Activated T-cell treated with anti-CD3 and anti-CD28 coated beads for 48 hours (primary cell): ENCODE measurements at regions not wholly inside any gene's neighbourhood (a gene's known extent, or its start where the extent isn't known, plus 50 kb on each side); places are given as distances from the start of the nearest gene placed in this dataset.

Experiments
- DNase-seq: peaks from one replicate; pipeline ENCODE4 v3.0.0-alpha.2; 2020; ENCODE audit warnings: low read depth

- no peak for DNase-seq
Measured at GRCh38 chr18:47758000-47758399, 172.5 kb downstream of the SMAD2 start.

DNA sequence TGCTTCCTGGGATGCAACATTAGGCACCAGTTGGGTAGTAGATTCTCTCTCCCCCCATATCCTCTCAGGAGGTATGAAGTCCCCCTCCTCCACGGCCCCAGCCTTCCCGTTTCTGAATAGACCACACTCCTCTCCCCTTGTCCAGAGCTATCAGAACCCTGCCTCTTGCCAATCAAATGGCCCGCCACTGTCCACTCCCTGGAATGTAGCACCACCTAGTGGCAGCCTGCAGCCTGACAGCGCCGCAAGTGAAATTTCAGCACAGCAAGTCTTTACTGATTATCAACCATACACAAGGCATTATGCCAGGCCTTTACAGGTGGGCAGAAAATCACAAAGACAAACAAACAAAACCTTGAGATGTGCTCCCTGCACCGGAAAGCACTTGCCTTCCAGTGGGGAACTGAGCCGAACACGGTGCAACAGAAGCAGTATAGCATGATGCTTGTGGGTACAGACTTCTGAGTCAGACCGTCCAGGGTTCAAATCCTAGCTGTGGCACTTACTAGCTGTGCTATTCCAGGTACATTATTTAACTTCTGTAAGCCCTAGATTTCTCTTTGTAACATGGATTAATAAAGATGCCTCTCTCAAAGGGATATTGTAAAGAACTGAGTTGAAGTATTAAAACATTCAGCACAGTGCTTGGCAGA, 174.0 kb downstream of the SMAD2 start:
- peak; percentile 29 for DNase-seq

- no peak for DNase-seq
Measured at GRCh38 chr18:47755102-47755456, 175.4 kb downstream of the SMAD2 start.

DNA sequence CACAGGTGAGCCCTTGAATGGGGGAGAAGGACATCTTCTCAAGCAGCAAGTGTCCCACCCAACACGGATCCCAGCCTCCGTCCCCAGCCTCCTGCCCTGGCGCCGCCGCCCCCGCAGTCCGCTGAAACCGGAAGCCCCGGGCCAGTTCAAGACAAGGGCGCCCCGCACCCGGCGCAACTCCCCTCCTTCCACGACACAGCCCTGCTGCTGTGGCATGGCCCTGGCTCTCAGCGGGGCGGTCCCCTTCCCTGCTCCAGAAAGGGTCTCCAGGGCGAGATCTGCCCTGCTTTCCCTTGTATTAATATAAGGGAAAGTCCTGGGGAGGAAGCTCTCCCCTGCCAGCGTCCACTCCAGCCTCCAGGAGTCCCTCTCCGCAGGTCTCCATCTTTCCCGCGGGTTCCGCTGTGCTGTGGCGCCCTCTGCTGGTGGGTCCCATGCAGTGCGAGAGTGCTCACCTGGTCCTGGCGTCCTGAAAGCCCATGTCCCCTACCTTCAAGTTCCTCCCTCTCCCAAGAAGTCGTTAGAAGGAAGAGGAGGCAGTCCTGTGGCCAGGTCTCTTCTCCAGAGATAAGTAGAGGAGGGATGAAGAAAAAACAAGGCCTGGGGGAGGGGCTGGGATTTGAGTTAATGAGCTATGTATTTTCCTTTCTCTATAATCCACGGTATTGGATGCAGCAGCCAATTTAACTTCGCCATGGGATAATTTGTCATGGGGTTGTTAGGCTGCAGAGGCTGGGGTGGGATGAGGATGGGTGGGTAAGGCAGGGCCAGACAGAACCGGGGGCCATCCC, 176.0 kb downstream of the SMAD2 start:
- DNase-seq, result peak; percentile 54

DNA sequence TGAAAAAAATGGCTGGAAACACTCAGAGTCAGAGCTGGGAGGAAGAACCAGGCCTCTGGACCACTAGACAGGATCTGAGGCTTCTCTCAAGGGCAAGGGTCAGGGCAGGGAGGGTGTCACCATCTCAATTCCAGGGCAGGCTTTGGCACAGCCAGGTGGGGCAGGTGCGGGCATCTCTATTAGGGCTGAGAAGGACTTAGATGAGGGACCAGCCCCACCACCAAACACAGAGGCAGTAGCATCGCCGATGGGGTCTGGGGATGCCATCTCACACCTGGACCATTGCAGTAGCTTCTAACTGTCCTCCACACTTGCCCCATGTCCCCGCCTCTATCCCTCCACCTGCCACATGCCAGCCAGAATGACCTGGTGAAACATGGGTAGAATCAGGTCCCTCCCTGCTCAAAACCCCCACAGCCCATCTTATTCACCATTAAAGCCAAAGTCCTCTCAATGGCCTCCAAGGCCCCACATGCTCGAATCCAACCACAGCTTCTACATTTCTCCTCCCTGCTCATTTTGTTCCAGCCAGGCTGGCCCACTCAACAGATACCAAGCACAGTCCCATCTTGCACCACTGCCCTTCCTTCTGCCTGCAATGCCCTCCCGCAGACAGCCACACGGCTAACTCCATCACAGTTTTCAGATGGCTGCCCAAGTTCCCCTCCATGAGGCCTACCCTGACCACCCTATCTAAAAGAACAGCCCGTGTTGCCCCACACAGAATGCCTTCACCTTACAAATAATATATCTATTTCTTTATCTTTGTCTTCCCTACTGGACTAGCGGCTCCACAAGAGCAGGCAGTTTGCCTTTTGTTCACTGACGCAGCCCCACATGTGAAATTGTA, 177.4 kb downstream of the SMAD2 start:
- no peak for DNase-seq

- no peak for DNase-seq
Measured at GRCh38 chr18:47750889-47751423, 179.5 kb downstream of the SMAD2 start.

GRCh38 chr18:47749600-47749973, 180.9 kb downstream of the SMAD2 start:
- DNase-seq, result no peak

GRCh38 chr18:47748847-47749599, 181.4 kb downstream of the SMAD2 start:
- DNase-seq, result peak; percentile 83

DNA sequence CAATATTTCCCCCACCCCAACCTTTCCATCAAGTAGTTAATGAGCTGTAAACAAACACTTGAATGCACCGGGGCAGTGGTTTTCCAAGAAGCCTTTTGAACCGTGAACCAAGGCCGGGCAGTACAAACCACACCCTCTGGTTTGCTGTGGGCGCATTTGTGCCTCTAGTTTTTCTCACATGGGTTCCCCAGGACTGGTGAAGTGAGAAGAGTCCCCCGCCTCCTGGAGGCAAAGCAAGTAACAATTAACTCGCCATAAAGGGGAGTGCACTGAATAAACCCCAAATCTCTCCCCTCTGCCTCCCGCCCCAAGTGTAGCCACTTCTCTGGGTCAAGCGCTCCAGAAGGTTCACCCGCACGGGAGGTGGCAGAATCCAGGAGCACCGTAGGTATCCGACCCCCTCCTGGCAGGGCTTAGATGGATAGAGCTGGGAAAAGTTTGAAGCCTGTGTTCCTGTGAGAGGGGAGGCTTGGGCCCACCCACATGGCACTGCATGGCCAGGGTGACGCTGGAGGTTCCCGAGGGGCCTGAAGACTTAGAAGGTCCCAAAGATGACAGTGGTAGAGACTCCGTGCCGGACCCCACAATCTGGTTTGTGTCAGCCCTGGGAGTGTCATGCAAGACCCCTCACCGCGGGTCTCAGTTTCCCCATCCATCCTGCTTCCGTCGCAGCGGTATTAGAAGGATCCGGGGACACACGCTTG, 182.2 kb downstream of the SMAD2 start:
- DNase-seq, result no peak

- no peak for DNase-seq
Measured at GRCh38 chr18:47747260-47747795, 183.1 kb downstream of the SMAD2 start.

- DNase-seq, result no peak
Measured at GRCh38 chr18:47746615-47747014, 183.8 kb downstream of the SMAD2 start.

DNA sequence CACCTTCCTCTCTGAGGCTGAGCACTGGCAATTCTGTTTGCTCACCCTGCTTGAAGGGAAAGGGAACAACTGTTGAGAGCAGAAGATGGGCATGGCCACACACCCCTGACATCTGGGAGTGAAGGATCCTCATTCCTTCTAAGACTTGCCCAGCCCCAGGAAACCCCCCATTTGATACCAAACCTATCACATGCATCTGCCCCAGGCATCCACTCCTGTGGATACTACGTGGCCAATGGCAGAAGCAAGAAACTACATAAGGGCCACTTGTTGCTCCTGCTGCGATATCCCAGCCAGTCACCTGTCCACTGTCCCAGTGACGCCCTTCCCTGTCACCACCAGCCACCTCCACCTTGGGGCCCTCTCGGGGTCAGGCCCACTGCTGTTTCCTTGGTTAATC, 185.2 kb downstream of the SMAD2 start:
- DNase-seq, result no peak

DNA sequence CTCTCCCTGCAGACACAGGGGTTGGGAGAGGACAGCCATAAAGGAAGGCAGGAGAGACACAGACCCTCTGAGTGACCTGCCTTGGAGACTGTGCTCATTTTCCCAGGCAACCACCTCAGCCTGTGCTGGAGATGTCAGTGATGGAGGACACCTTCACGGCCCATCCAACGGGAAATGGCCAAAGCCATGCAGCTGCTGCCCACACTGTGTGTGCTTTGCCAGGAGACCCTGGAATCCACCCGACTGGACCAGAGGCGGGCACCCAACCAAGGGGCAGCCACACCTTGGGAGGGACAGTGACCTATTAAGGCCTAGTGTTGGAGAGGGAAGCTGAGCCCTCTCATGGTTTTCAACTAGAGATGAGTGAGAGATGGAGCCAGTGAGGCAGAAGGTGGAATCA, 192.5 kb downstream of the SMAD2 start:
- no peak for DNase-seq

DNA sequence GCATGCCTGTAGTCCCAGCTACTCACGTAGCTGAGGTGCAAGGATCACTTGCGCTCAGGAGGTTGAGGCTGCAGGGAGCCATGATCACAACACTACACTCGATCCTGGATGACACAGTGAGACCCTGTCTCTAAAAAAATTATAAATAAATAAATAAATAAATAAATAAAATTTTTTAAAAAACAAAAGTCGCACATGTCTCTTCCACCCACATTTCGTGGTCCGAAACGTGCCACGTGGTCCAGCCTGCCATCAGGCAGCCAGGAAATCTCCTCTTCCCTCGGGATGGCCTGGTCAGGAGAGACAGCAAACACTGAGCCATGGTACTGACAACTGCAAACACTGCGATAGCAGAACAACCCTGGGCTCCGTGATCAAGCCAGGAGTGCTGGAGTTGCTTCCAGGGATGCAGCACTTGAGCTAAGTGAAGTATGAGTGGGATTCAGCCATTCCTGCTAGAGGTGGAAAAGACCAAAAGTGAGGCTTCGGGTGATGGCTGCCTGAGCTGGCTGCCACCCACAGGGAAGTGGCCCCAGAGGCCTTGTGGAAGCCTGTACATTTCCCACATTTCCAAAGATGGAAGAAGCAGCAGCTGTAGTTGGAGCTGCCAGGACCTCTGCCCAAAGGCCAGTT, 193.1 kb downstream of the SMAD2 start:
- DNase-seq, result no peak

DNA sequence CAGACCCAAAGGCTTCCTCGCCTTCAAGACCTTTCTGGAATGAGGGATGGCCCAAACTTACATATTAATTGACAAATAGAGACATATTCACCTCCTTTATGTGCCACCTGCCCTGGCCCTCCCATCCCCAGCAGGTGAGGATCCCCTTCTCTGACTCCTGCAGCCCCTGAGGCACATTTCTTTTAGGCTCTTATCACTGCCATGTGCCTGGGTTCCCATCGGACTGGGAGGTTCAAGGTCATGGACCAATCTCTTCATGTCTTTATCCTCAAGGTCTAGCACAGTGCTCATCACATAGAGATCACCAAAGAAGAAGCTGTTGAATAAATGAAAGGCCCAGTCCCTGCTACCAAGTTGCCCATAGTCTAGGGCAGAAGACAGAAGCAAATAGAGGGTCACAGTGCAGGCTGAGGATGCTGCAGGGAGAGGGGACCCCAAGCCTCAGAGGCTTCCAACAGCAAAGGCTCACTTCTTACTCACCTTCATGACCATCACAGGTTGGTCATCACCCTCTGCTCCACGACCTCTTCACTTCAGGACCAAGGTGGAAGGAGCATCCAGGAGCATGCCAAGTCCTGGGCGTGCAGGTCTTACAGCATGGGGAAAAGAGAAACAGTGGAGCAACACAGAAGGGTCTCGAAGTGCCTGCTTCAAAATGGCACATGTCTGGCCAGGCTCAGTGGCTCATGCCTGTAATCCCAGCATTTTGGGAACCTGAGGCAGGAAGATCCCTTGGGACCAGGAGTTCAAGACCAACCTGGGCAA, 193.9 kb downstream of the SMAD2 start:
- DNase-seq, result no peak

GRCh38 chr18:47735041-47735702, 195.3 kb downstream of the SMAD2 start:
- no peak for DNase-seq

DNA sequence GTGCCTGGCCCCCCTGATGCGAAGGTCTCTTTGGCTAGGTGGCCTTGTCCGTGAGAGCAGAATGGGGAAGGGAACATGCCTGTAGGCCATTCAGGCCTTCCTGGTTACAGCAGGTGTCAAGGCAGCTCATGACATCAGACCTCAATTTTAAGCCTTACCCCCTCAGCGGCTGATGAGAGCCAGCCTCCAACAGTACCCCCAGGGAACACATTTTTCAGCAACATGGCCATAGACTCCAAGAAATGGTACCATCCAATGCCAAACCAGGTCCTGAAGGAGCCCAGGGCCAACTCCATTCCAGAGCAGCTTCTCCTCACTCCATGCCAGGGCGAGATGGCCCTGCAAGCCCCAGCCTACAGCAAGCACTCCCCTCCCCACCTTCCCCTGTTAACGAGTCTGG, 199.2 kb downstream of the SMAD2 start:
- no peak for DNase-seq

DNA sequence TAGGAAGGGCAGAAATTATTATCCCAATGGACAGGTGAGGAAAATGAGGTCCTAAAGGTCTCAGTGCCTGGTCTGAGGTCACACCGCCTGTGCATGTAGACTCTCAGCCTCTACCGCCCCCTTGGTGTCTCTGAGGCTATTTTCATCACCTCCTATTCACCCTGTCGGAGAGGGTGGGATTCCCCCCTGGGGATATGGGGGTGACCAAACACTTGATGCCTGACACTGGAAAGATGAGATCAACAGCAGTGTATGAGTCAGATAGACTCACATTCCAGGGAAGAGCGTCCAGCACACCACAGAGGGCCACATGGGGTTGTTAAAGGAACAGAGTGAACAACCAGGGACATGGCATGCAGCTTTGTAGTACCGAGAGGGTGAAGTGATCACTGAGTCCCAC, 199.7 kb downstream of the SMAD2 start:
- no peak for DNase-seq

GRCh38 chr18:47729356-47729755, 201.1 kb downstream of the SMAD2 start:
- no peak for DNase-seq
